H1 (cell line): ENCODE measurements at regions not wholly inside any gene's neighbourhood (a gene's known extent, or its start where the extent isn't known, plus 50 kb on each side); places are given as distances from the start of the nearest gene placed in this dataset.

Source experiments
- CHD1 ChIP-seq: IDR thresholded peaks from 2 replicates; pipeline ENCODE4 v1.6.1; 2012; ENCODE audit warnings: low read depth, low read length, improper control_type of control experiment
- EZH2 ChIP-seq: fragments of 200-600 bp; sonication (generic); IDR thresholded peaks from 2 replicates; pipeline ENCODE4 v1.7.1; 2012; ENCODE audit warnings: low read depth, mild to moderate bottlenecking, moderate library complexity, low read length, inconsistent platforms; ENCODE audit not compliant: severe bottlenecking
- JUND ChIP-seq: IDR thresholded peaks from 2 replicates; pipeline ENCODE4 v1.6.1; 2011; ENCODE audit warnings: mild to moderate bottlenecking, improper control_type of control experiment, low read length
- NRF1 ChIP-seq: IDR thresholded peaks from 2 replicates; pipeline ENCODE4 v1.6.1; 2011; ENCODE audit warnings: mild to moderate bottlenecking, low read depth, low read length, improper control_type of control experiment
- POLR2AphosphoS5 ChIP-seq: IDR thresholded peaks from 2 replicates; pipeline ENCODE4 v1.6.1; 2011; ENCODE audit warnings: low read depth, low read length
- RFX5 ChIP-seq: IDR thresholded peaks from 2 replicates; pipeline ENCODE4 v1.6.1; 2011; ENCODE audit warnings: low read depth, low read length, improper control_type of control experiment, borderline replicate concordance
- SIN3A ChIP-seq, 2 experiments: IDR thresholded peaks in 1 of 2; conservative IDR thresholded peaks in 1 of 2; 2 replicates each; pipeline ENCODE4 v1.6.1; 2011 to 2012; ENCODE audit warnings: low read length in 2 of 2, improper control_type of control experiment in 1 of 2, low read depth in 1 of 2, mild to moderate bottlenecking in 1 of 2
- TAF1 ChIP-seq: IDR thresholded peaks from 2 replicates; pipeline ENCODE4 v1.6.1; 2011; ENCODE audit warnings: mild to moderate bottlenecking, low read depth, low read length
- YY1 ChIP-seq: IDR thresholded peaks from 2 replicates; pipeline ENCODE4 v1.6.1; 2011; ENCODE audit warnings: low read depth, mild to moderate bottlenecking, low read length
- ZNF274 ChIP-seq: IDR thresholded peaks from 2 replicates; pipeline ENCODE4 v1.7.0; 2012; ENCODE audit warnings: low read length, borderline replicate concordance; ENCODE audit errors: extremely low read depth
- TF ChIP-seq, protein P1 (sequence below), 3 experiments: IDR thresholded peaks; 1 replicate in 2 of 3; 2 replicates in 1 of 3; pipeline versions ENCODE4 v1.5.1 to v1.6.1; 2011; ENCODE audit warnings: low read length in 3 of 3, mild to moderate bottlenecking in 3 of 3, inconsistent platforms in 2 of 3, low read depth in 1 of 3, moderate library complexity in 1 of 3; ENCODE audit not compliant: insufficient read depth in 1 of 3; ENCODE audit errors: control extremely low read depth in 1 of 3

GRCh38 chr5:122707796-122708195, 67.1 kb upstream of the SNX2 start:
- no peak for TF ChIP-seq YY1
- no peak for TF ChIP-seq SIN3A (conservative IDR thresholded peaks at IDR 0.05 in 1 of 2, IDR thresholded peaks at IDR 0.05 in 1 of 2; ENCODE audit: low read depth in 1 of 2, low read length in 2 of 2)
- TF ChIP-seq, protein P1, sequence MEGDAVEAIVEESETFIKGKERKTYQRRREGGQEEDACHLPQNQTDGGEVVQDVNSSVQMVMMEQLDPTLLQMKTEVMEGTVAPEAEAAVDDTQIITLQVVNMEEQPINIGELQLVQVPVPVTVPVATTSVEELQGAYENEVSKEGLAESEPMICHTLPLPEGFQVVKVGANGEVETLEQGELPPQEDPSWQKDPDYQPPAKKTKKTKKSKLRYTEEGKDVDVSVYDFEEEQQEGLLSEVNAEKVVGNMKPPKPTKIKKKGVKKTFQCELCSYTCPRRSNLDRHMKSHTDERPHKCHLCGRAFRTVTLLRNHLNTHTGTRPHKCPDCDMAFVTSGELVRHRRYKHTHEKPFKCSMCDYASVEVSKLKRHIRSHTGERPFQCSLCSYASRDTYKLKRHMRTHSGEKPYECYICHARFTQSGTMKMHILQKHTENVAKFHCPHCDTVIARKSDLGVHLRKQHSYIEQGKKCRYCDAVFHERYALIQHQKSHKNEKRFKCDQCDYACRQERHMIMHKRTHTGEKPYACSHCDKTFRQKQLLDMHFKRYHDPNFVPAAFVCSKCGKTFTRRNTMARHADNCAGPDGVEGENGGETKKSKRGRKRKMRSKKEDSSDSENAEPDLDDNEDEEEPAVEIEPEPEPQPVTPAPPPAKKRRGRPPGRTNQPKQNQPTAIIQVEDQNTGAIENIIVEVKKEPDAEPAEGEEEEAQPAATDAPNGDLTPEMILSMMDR (IDR thresholded peaks at IDR 0.05; ENCODE audit: control extremely low read depth in 1 of 3, insufficient read depth in 1 of 3, low read depth in 1 of 3, low read length in 3 of 3): no peak
- no peak for TF ChIP-seq POLR2AphosphoS5
- TF ChIP-seq CHD1: no peak
- TF ChIP-seq JUND: no peak
- TF ChIP-seq TAF1: no peak
- TF ChIP-seq RFX5: no peak
- no peak for TF ChIP-seq NRF1
- no peak for TF ChIP-seq ZNF274
- TF ChIP-seq EZH2: no peak
